Ovary (tissue), 3 donors: ENCODE measurements at regions not wholly inside any gene's neighbourhood (a gene's known extent, or its start where the extent isn't known, plus 50 kb on each side); places are given as distances from the start of the nearest gene placed in this dataset.

Source experiments
- EP300 ChIP-seq: sonication (generic); formaldehyde crosslinking; IDR thresholded peaks from one replicate; pipeline ENCODE4 v1.6.1; 2017; ENCODE audit warnings: antibody characterized with exemption
- POLR2A ChIP-seq: fragments of 450-650 bp; IDR thresholded peaks from one replicate; pipeline ENCODE4 v1.6.1; 2017; ENCODE audit warnings: antibody characterized with exemption, mild to moderate bottlenecking, moderate library complexity
- TF ChIP-seq, protein P1 (sequence below), 3 donors: fragments of 450-650 bp in 2 of 3; fragments of 200-600 bp in 1 of 3; IDR thresholded peaks; one replicate each; pipeline versions ENCODE4 v1.5.1 to v1.8.0; 2016 to 2022; ENCODE audit warnings: antibody characterized with exemption in 3 of 3, mild to moderate bottlenecking in 1 of 3
- donor health status: DM: no; HTN: no; CAD: no.

GRCh38 chr13:69649063-69649392, 458.6 kb upstream of the ATXN8OS start:
- TF ChIP-seq, protein P1, sequence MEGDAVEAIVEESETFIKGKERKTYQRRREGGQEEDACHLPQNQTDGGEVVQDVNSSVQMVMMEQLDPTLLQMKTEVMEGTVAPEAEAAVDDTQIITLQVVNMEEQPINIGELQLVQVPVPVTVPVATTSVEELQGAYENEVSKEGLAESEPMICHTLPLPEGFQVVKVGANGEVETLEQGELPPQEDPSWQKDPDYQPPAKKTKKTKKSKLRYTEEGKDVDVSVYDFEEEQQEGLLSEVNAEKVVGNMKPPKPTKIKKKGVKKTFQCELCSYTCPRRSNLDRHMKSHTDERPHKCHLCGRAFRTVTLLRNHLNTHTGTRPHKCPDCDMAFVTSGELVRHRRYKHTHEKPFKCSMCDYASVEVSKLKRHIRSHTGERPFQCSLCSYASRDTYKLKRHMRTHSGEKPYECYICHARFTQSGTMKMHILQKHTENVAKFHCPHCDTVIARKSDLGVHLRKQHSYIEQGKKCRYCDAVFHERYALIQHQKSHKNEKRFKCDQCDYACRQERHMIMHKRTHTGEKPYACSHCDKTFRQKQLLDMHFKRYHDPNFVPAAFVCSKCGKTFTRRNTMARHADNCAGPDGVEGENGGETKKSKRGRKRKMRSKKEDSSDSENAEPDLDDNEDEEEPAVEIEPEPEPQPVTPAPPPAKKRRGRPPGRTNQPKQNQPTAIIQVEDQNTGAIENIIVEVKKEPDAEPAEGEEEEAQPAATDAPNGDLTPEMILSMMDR (IDR thresholded peaks at IDR 0.05) = no peak
- TF ChIP-seq EP300 (no peak), POLR2A (no peak)
